DND-41 (cell line): ENCODE measurements at regions not wholly inside any gene's neighbourhood (a gene's known extent, or its start where the extent isn't known, plus 50 kb on each side); places are given as distances from the start of the nearest gene placed in this dataset.

Experiments used
- ATAC-seq: fragments of 200-7000 bp; cut with Tn5 transposase; 3 replicates; pipeline ENCODE4 v1.9.1; 2021; ENCODE audit warnings: low read depth; ENCODE audit not compliant: insufficient read depth
- DNase-seq: peaks from one replicate; pipeline ENCODE4 v3.0.0-alpha.2; 2020
- H2AFZ ChIP-seq: 2 replicates; pipeline ENCODE4 v1.6.0; 2012; ENCODE audit warnings: low read depth, low read length
- H3K27ac ChIP-seq: 2 replicates; pipeline ENCODE4 v1.5.1; 2012; ENCODE audit warnings: low read length, inconsistent platforms
- H3K27me3 ChIP-seq: fragments of 200-600 bp; sonication (generic); 2 replicates; pipeline ENCODE4 v1.6.0; 2012; ENCODE audit warnings: low read length, mild to moderate bottlenecking, inconsistent platforms; ENCODE audit not compliant: insufficient read depth, poor library complexity
- H3K36me3 ChIP-seq: 2 replicates; pipeline ENCODE4 v1.5.1; 2012; ENCODE audit warnings: low read length, inconsistent platforms; ENCODE audit not compliant: insufficient read depth
- H3K4me1 ChIP-seq: 2 replicates; pipeline ENCODE4 v1.5.1; 2012; ENCODE audit warnings: mild to moderate bottlenecking, low read length; ENCODE audit not compliant: insufficient read depth
- H3K4me2 ChIP-seq: 2 replicates; pipeline ENCODE4 v1.6.0; 2012; ENCODE audit warnings: mild to moderate bottlenecking, moderate library complexity, low read length, inconsistent platforms; ENCODE audit not compliant: insufficient read depth
- H3K4me3 ChIP-seq, 2 experiments: fragments of 200-600 bp in 1 of 2; shearing (Covaris generic) in 1 of 2; 2 replicates each; pipeline ENCODE4 v1.5.1; 2012 to 2016; ENCODE audit warnings: inconsistent platforms in 2 of 2, low read length in 2 of 2, mild to moderate bottlenecking in 2 of 2, low read depth in 1 of 2, moderate library complexity in 1 of 2
- H3K79me2 ChIP-seq: 2 replicates; pipeline ENCODE4 v1.6.0; 2012; ENCODE audit warnings: low read length, inconsistent platforms; ENCODE audit not compliant: insufficient read depth
- H3K9ac ChIP-seq: 2 replicates; pipeline ENCODE4 v1.6.0; 2012; ENCODE audit warnings: low read depth, mild to moderate bottlenecking, inconsistent platforms, low read length, moderate library complexity
- H3K9me3 ChIP-seq: 2 replicates; pipeline ENCODE4 v1.5.1; 2012; ENCODE audit warnings: low read length, moderate library complexity, mild to moderate bottlenecking, inconsistent platforms; ENCODE audit not compliant: insufficient read depth, severe bottlenecking
- H4K20me1 ChIP-seq: 2 replicates; pipeline ENCODE4 v1.6.0; 2012; ENCODE audit warnings: low read length; ENCODE audit not compliant: insufficient read depth
- EZH2 ChIP-seq: IDR thresholded peaks from 3 replicates; pipeline ENCODE4 v1.6.1; 2012; ENCODE audit warnings: borderline replicate concordance, low read depth, mild to moderate bottlenecking, moderate library complexity, low read length, inconsistent platforms; ENCODE audit not compliant: severe bottlenecking
- TF ChIP-seq, protein P1 (sequence below): IDR thresholded peaks from 2 replicates; pipeline ENCODE4 v1.5.1; 2012; ENCODE audit warnings: borderline replicate concordance, low read length, moderate library complexity, mild to moderate bottlenecking; ENCODE audit not compliant: poor library complexity, severe bottlenecking; ENCODE audit errors: extremely low read depth

DNA sequence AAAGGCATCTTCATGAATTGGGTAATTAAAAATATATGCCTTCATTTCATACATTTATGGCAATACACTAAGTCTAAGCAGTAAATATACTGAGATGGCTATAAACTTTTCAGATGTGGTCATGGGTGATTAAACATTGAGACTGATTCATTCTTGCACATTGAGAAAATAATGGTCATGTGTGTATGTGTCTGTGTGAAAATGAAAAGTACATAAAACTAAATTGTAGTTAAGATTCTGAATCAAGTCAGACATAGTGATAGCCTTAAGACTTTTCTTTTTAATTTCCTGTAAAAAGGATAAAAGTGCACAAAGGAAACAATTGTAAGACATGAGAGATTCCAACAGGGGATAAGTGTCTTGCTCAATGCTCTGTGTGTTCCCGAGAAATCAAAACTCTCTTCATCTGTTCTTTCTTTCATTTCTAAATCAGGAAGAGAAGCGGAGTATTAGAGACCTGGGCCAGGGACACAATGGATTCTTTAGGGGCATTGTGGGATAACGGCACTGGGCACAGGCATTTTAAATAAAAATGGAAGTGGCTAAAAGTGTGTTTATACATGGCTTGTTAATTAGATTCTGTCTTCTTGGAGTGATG, 69.8 kb upstream of the AGR3 start:
- Histone ChIP-seq H3K79me2 (no peaks in the 10 kb centered on the region), H3K27me3 (no peaks in the 10 kb centered on the region), H3K4me1 (no peaks in the 10 kb centered on the region), H3K9me3 (peaks cover 10% of the 10 kb centered on the region), H3K4me3 (no peak overlapping the region), H2AFZ (no peak overlapping the region), H4K20me1 (no peaks in the 10 kb centered on the region), H3K36me3 (no peaks in the 10 kb centered on the region), H3K4me2 (no peak overlapping the region), H3K9ac (no peak overlapping the region), H3K27ac (no peak overlapping the region)
- no peak for ATAC-seq
- no peak for DNase-seq
- no peak for TF ChIP-seq EZH2
- TF ChIP-seq, protein P1, sequence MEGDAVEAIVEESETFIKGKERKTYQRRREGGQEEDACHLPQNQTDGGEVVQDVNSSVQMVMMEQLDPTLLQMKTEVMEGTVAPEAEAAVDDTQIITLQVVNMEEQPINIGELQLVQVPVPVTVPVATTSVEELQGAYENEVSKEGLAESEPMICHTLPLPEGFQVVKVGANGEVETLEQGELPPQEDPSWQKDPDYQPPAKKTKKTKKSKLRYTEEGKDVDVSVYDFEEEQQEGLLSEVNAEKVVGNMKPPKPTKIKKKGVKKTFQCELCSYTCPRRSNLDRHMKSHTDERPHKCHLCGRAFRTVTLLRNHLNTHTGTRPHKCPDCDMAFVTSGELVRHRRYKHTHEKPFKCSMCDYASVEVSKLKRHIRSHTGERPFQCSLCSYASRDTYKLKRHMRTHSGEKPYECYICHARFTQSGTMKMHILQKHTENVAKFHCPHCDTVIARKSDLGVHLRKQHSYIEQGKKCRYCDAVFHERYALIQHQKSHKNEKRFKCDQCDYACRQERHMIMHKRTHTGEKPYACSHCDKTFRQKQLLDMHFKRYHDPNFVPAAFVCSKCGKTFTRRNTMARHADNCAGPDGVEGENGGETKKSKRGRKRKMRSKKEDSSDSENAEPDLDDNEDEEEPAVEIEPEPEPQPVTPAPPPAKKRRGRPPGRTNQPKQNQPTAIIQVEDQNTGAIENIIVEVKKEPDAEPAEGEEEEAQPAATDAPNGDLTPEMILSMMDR = no peak

DNA sequence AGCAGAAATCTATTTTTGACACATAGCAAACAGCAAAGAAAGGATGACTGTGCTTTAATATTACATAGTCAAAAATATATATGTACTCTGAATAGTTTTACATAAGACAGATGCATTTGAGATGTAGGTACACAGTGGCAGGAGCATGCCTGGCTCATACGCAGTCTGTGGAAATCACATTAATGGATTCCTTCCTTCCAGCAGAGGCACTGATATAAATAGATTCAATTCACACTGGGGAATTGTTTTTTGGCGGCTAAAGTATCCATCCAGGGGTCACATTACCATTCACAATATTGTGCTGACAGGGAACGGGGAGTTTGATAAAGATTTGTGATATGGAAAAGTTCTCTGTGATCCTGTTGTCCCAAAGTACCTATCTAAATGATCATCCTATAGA, 72.5 kb upstream of the AGR3 start:
- no peaks in the 10 kb centered on the region for H3K36me3 ChIP-seq
- H3K9me3 ChIP-seq = no peaks in the 10 kb centered on the region
- DNase-seq (no peak), ATAC-seq (no peak)
- H3K79me2 ChIP-seq = no peaks in the 10 kb centered on the region
- TF ChIP-seq, protein P1 = no peak
- no peak for TF ChIP-seq EZH2
- no peaks in the 10 kb centered on the region for H4K20me1 ChIP-seq
- H3K27me3 ChIP-seq = no peaks in the 10 kb centered on the region
- H3K9ac ChIP-seq = no peak overlapping the region
- no peak overlapping the region for H3K27ac ChIP-seq
- H3K4me1 ChIP-seq = no peaks in the 10 kb centered on the region
- no peak overlapping the region for H3K4me2 ChIP-seq
- H3K4me3 ChIP-seq = no peak overlapping the region
- no peak overlapping the region for H2AFZ ChIP-seq

DNA sequence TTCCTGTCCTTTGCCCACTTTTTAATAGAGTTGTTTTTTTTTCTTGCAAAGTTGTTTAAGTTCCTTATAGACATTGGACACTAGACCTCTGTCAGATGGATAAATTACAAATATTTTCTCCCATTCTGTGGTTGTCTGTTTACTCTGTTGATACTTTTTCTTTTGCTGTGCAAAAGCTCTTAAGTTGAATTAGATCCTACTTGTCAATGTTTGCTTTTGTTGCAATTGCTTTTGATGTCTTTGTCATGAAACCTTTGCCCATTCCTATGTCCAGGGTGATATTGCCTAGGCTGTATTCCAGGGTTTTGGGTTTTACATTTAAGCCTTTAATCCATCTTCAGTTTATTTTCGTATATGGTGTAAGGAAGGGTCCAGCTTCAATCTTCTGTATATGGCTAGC, 76.9 kb upstream of the AGR3 start:
- no peaks in the 10 kb centered on the region for H3K27me3 ChIP-seq
- H3K4me2 ChIP-seq = no peak overlapping the region
- H3K4me1 ChIP-seq = no peaks in the 10 kb centered on the region
- no peaks in the 10 kb centered on the region for H3K9me3 ChIP-seq
- H3K9ac ChIP-seq = no peak overlapping the region
- no peaks in the 10 kb centered on the region for H3K36me3 ChIP-seq
- DNase-seq (no peak), ATAC-seq (no peak)
- H3K4me3 ChIP-seq = no peak overlapping the region
- TF ChIP-seq EZH2 = no peak
- TF ChIP-seq, protein P1 = no peak
- no peak overlapping the region for H3K27ac ChIP-seq
- no peaks in the 10 kb centered on the region for H4K20me1 ChIP-seq
- H3K79me2 ChIP-seq = no peaks in the 10 kb centered on the region
- no peak overlapping the region for H2AFZ ChIP-seq
